ENCODE measurements at regions not wholly inside any gene's neighbourhood (a gene's known extent, or its start where the extent isn't known, plus 50 kb on each side); places are given as distances from the start of the nearest gene placed in this dataset.
"Not testable (repeated sequence)": the region's sequence is repeated elsewhere in the genome, so short reads cannot be mapped to it uniquely, and the experiment has no call there.

DNA sequence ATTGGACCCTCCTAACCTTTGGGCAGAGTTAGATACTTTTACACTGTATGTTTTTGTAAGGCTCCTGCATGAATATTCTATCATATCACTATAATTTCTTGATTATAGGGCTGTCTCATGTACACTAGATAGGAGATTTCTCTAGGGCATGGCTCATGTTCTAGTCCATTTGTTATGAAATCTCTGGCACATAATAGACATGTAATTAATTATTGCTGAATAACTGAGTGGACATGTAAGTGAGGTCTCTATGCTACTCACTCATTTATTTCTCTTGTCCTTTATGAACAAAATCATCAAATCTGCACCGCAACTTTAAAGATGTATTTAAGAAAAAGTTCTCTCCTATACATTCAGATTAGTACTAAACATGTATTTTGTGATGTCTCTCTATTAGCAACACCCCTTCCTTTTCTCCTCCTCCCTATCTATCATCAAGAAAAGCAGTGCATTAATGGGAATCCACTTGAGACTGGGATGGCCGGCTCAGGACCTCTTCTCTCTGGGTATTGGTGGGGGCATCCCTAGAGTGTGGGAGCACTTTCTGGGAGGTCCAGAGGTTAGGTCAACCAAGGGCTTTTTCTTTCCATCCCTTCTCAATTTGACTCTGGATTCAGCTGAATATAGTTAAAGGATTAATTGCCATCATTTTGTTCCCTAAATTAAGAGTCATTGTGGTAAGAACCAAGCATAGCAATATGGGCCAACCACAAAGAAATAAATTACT is 168.0 kb upstream of the HMGA2 start:
- no peak for DNase-seq

DNA sequence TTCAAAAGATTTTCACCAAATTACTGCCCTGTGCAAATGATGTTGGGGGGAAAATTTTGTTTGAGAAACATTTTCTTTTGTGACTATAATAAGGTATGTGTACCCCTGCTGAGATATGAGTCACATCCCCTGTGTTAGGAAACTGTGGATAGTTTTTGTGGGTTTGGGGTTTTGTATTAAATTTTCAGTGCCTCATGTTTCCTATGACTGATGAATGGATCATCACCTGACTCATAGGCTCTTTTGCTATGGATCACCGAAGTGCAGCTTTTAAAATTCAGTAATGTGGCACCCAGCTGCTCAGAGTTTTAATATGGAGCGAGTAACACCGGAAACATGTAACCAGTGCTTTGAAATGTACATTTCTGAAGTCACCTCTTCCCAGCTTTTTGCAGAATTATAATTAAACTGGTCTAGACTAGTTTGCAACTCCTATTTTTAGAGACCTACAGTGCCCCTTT is 167.4 kb upstream of the HMGA2 start:
- peak; percentile 6 to 63 (median 30) for DNase-seq

DNA sequence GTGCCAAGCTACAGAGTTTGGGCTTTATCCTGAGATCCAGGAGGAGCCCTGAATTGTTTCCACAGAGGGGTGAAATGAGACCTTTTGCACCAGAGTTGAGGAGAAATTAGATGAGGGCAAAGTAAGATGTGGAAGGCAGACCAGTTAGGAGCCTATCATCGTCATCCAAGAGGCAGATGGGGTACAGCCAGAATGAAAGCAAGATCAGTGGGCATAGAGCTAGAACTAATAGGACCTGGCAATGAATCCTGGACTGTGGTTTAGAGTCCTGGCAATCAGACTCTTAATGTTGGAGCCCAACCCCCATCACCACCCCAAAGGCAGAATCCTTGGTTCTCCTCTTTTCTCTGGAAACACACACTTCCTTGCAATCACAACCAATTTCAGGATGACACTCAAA is 166.6 kb upstream of the HMGA2 start:
- DNase-seq, result no peak

DNA sequence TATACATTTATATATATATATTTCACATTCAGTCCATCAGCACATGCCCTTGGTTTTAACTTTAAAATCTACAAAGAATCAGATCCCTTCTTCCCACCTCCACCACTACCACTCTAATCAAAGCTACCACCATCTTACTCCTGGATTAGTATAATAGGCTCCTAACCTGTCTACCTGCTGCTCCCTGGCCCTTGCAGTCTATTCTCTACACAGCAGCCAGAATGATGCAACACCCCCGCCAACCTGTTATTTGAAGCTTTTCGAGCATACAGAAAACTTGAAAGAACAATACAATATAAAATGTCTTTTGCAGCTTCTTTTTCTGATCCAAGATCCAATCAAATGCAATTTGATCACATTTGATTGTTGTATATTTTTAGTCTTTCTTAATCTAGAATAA is 165.9 kb upstream of the HMGA2 start:
- no peak for DNase-seq

DNA sequence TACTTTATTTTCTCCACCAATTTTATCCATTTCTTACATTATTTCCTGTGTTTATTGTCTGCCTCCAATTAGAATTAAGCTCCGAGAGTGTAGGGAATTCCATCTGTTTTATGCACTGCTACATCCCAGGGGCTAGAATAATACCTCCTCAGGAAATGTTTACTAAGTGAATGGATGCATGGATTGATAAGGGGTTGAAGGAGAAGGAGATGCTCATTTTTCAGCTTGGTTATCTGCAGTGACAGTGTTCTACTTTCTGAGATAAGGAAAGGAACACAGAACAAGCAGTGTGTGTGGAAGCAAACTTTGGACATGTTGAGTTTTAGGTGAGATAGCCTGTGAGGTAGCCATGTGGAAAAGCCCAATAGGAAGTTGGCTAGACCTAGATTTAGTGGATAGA is 164.6 kb upstream of the HMGA2 start:
- DNase-seq, result no peak

DNA sequence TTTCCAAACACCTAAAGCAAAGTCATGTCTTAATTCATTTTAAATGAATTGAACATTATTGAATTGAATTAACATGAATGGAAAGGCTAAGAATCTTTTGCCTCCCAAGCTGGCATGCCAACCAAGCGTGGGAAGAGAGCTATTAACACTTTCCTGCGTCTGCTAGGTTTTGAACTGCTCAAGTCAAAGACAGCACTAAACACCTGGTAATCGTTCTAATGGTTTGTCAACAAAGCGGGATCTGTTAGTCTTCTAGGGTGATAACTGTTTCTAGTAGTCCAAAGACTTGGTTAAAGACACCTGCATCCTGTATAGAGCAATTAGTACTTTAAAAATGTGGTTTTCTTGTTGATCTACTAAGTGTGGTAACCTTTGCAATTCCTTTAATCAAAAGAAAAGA is 164.2 kb upstream of the HMGA2 start:
- no peak for DNase-seq

DNA sequence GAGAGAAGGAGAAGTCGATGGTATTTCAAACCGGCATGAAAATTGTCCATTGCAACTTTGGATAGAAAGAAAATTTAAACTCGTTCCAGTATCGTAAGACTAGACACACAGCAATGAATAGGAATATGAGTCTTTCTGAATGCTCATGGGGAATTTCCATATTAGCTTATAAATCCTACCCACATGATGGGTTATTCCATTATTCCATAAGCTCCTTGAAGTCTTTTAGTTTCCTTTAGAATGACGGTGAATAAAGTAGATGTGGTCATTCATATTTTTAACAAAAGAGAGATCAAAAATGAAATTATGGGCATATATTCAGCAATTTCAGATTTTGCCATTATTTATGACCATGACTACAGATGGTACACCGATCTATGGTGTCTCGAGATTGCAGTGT is 163.4 kb upstream of the HMGA2 start:
- no peak for DNase-seq

DNA sequence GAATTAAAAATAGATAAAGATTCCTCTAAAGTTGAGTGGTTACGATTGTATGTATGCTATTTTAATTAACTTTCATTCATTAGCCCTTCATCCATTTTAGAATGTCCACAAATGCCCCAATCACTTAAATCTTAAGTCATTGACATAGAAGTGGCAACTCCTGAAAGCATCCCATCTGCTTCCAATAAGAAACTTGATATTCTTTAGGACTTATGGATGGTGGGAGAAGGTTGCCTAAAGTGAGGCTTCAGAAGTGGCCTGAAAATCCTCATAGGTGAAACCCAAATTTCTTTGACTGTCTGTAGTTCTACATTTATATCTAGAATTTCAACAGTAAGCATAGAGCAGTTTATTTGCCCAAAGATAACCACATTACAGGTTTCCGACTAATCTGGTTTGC is 161.7 kb upstream of the HMGA2 start:
- DNase-seq, result no peak

DNA sequence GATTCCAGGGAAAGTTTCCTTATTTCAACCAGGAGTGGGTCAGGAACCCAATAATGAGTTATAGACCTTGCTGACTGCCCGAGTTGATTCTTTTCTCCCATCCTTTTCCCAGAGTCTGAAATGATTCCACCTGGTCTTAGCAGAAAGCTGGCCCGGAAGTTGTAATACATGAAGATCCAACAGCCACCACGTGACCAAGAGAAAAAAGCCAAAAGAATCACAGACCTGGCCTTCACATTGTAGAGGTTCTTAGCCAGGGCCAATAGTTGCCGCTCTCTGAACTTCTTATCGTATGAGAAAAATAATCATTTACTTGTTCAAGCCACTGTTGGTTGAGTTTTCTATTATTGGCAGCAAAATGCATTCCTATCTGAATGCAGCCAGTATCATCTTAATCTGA is 161.2 kb upstream of the HMGA2 start:
- no peak for DNase-seq

DNA sequence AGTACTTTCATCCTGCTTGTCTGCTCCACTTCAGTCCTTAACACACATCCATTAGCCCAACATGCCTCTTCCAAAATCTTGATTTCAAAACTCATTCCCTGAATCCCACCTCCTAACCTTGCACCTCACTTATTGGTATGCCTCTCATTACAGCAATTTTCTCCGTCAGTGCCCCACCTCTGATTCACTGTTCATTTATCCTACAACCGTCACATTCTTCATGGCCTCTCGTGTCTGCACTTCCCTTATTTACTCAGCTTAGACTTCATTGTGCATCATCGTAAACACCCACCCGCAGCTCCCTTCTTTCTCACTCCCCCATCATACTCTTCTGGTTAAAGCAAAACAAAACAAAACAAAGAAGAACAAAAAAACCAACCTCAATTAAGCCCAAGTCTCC is 160.6 kb upstream of the HMGA2 start:
- no peak for DNase-seq

DNA sequence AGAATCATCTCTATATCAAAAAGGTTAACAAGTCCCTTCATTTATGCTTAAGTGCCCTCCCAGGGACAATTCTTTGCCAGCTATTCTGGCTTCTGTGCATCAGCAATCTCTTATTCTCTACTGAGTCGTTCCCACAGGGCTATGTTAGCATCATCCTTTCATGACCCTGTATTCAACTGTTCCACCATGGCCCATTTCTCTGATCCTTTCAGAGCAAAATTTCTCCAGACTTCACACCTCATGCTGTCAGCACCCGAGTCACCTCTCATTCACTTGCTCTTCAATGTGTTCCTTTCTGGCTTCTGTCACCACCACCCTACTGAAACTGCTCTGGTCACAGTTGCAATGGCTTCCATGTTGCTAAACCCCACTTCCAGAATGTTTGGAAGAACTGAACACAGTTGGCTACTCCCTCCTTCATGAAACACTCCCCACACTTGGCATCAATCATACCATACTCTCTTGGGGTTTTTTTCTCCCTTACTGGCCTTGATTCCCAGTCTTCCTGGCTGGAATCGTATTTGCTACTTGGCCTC is 159.5 kb upstream of the HMGA2 start:
- no peak for DNase-seq

DNA sequence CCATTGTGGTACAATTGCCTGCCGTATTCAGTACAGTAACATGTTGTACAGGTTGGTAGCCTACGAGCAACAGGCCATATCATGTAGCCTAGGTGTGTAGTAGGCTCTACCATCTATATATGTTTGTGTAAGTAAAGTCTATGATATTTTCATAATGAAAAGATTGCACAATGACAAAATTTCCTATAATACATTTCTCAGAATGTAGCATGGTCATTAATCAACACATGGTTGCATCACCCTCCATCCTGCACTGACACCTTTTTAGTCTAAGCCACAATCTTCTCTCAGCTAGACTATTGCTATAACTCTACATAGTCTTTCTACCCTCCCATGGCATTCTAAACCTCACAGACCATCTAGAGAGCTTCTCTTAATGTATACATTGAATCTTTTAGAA is 158.5 kb upstream of the HMGA2 start:
- no peak for DNase-seq

DNA sequence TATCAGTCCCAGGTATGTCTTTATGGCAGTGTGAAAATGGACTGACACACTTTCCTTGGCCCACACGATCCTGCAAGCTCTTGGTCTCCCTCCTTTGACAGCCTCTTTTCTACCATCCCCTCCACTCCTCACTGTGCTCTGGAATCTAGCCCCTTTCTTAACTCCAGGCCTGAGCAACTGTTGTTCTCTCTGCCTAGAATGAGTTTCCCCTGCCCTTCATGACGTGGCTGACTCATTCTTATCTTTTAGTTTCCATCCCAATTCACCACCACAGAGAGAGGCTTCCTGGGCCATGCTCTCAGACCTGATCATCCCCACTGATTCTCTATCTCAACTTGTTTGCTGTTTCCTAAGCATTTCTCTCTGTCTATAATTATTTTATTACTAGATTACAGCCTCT is 157.4 kb upstream of the HMGA2 start:
- no peak for DNase-seq

DNA sequence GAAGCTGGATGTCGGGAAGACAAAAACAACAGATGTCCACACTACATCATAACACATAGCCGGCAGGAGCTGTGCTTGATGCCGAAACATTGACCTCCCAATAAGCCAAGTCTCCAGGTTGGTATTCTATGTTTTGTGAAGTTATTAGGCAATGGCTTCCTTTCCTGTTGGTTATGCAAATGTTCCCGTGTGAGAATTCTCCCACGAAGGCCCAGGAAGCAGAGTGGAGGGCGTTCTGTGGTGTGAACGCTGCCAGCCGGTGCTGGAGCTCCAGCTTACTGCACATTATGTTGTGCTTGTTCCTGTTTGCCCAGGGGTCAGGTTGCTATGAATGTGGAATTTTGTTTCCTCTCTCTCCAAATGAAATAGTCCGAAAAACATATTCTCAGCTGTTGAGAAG is 156.4 kb upstream of the HMGA2 start:
- DNase-seq, result no peak

DNA sequence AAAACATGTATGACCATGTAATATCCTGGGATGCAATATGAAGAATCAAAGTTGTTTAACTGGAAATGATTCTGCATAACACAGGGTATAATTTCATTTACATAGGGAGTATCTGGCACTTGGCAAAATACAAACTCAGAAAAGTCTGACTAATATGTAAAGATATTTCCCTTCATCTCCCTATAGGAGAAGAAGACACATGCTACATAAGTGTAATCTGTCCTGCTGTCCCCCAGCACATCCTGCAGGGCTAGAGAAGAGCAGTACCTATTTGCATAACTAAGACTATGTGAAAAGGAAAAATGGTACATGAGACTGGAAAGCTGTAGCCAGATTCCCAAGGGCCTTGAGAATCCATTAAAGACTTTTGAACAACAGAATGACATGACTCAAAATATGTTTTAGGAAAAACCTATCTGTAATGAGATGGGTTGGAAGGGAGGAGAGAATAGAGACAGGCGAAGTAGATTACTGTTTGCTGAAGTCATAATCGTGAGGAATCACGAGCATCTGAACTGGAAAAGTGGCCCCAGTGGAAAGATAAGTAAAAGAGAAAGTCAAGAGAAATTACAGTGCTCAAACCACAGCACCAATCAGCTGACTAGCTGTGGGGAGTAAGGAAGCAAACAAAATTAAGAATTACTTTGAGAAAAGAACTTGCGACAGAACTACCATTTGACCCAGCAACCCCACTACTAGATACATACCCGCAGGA is 155.1 kb upstream of the HMGA2 start:
- DNase-seq, result no peak

DNA sequence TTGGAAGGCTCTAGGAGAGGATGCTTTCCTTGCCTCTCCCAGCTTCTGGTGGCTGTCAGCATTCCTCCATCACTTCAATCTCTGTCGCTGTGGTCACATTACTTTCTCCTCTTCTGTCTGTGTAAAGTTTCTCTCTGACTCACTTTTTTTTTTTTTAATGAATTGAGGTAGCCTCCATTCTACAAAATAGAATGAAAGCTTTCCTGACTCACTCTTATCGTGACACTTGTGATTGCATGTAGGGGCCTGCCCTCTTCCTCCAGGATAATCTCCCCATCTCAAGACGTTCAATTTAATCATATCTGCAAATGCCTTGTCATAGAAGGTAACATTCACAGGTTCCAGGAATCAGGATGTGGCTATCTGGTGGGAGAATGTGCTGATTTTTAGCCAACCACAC is 153.5 kb upstream of the HMGA2 start:
- no peak for DNase-seq

DNA sequence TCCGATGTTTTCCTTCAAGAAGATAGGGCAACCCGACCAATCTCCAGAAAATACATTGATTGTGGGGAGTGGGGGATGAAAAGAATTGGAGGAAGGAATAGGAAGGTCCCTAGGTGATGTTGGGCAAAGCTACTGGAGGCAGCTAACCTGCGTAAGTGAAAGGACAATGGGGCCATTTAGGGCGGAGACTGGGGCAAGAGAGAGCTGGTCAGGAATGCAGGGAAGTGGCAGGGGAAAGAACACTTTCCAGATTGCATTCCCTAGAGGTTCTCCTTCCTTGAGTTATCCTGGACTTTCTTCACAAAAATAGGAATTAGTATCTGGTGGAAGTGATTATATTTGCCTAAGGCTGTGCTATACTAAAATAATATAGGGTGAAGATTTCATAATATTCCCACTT is 151.8 kb upstream of the HMGA2 start:
- no peak for DNase-seq

DNA sequence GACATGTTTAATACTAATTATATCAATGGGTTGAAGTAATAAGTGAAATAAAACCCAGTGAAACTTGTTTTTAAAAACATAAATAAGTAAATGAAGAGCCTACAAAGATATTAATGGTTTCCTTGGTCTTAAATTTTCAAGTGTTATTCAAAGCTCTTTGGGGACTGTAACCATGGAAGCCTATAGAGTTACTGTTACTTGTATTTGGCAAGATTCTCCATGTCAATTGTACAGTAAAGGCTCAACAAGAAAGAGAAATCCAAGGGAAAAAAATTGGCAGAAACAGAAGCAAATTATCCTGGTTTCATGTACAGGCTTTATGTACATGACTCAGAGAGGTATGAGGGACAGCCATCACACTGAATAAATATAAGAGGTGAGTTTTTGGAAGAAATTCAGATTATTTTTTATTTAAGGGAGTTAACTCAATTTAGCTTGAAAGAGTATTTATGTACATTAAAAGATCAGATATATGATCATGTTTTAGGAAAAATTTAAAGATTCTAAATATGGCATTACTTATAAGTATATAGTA is 151.1 kb upstream of the HMGA2 start:
- DNase-seq, result no peak

DNA sequence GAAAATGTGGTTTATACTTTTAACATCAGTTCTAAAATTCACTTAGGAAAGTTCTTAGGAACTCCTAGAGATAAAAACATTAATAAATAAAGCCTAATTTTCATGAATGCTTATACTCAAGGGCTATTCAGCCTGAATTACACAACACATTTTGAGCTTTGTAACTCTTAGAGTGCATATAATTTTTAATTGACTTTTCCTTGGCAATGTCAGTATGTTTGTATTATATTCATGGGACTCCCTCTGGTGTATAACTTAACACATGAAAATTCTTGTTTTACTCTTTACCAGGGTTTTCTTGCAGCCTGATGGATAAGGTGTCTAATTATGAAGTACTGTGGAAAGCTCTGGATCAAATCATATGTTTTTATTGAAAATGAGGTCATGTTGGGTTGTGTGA is 150.6 kb upstream of the HMGA2 start:
- no peak for DNase-seq

DNA sequence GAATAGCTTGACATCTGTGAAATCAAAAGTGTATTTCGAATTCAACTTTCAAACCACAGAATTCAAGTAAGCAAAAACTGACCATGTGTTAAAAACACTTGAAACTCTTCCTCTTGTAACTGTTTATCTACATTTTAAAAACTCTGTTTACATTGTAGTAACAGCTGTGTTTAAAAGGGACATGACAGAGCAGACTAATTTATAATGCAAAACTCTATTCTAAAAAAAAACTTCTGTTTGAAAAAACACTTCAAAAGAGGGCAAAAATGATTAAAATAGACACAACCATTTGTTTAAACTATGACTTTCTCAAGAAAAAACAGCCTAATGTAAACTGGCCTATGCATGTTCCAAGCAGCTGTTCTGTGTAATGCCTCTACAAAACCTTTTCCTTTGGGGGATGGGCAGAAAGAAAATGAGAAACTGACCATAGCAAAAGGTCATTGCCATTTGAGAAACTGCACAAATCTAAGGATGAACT is 149.1 kb upstream of the HMGA2 start:
- no peak for DNase-seq

DNA sequence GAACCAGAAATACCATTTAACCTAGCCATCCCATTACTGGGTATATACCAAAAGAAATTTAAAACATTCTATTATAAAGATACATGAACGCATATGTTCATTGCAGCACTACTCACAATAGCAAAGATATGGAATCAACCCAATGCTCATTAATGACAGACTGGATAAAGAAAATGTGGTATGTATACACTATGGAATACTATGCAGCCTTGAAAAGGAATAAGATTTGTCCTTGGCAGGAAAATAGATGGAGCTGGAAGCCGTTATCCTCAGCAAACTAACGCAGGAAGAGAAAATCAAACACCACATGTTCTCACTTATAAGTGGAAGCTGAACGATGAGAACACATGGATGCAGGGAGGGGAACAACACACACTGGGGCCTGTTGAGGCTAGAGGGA is 146.1 kb upstream of the HMGA2 start:
- DNase-seq, result not testable (repeated sequence)

DNA sequence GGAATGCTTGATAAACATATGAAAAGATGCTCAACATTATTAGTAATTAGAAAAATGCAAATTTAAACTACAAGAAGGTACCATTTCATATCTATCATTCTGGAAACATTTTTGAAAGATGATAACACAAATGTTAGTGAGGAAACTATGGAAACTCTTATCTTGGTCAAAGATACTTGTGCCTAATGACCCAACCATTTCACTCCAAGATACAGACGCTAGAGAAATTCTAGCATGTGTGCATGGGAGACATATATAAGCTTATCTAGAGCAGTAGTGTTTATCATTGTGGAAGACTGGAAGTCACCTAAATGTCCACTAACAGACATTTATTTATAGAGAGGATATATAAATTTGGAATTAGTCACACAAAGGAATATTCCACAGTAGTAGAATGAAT is 143.1 kb upstream of the HMGA2 start:
- DNase-seq, result no peak

DNA sequence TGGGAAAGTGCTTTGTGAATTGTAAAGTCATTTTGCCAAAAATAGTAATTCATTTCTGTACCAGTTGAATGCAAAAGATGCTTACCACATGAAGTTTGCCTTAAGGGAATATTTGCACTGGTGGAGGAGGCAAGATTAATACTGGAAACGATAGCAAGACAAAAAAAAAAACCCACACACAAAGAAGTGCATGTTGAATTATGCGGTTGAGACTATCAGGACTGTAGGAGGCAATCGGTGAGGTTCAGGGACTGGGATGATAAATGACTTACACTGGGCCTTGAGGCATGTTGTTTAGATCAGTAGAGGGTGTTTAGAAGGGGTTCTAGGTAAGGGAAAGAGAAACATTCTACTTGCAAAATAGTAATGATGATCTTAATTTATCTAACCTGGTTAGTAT is 142.2 kb upstream of the HMGA2 start:
- DNase-seq, result no peak

DNA sequence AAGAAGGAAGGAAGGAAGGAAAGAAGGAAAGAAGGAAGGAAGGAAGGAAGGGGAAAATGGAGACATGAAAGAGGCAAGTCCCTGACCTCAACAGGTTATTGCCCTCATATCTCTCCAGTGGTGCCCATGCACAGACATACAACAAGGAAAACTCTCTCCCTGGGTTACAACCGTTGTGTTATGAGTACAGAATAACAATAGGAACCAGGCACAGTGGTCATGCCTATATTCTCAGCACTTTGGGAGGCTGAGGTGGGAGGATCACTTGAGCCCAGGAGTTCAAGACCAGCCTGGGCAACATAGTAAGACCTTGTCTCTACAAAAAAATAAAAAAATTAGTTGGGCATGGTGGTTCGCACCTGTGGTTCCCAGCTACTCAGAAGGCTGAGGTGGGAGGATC is 139.4 kb upstream of the HMGA2 start:
- DNase-seq, result no peak
